ENCODE measurements at regions not wholly inside any gene's neighbourhood (a gene's known extent, or its start where the extent isn't known, plus 50 kb on each side); places are given as distances from the start of the nearest gene placed in this dataset.

DNA sequence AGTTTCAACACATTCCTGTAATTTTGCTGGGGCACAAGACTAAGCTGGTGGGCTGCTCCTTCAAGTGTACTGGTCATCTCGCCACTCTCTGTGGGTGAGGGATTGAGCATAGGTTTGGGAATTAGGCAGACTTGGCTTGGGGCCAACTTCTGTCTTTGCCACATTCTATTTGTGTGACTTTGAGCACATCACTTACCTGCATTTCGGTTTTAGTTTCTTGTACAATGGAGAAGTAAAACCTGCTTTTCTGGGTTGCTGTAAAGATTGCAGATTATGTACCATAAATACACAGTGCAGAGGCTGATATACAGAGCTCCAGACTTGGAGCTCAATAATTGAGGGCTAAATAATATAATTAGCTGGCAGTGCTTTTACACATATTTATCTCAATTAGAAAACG lies 162.1 kb downstream of the C3orf38 start:
- Histone ChIP-seq H3K27ac (no peak overlapping the region), H3K4me1 (no peaks in the 10 kb centered on the region), H3K36me3 (no peaks in the 10 kb centered on the region), H3K9me3 (no peaks in the 10 kb centered on the region), H3K27me3 (no peaks in the 10 kb centered on the region), H3K4me3 (no peak overlapping the region)
- no peak for ATAC-seq
- intact Hi-C loops (cut with DNase I; ENCODE audit: low total_unique reads): no loop called here
- no peak for DNase-seq
- in situ Hi-C loops (cut with MboI; ENCODE audit: low sequenced_read_pairs in 4 of 4): no loop called here
- TF ChIP-seq, protein P1, sequence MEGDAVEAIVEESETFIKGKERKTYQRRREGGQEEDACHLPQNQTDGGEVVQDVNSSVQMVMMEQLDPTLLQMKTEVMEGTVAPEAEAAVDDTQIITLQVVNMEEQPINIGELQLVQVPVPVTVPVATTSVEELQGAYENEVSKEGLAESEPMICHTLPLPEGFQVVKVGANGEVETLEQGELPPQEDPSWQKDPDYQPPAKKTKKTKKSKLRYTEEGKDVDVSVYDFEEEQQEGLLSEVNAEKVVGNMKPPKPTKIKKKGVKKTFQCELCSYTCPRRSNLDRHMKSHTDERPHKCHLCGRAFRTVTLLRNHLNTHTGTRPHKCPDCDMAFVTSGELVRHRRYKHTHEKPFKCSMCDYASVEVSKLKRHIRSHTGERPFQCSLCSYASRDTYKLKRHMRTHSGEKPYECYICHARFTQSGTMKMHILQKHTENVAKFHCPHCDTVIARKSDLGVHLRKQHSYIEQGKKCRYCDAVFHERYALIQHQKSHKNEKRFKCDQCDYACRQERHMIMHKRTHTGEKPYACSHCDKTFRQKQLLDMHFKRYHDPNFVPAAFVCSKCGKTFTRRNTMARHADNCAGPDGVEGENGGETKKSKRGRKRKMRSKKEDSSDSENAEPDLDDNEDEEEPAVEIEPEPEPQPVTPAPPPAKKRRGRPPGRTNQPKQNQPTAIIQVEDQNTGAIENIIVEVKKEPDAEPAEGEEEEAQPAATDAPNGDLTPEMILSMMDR (IDR thresholded peaks at IDR 0.05 in 4 of 5, conservative IDR thresholded peaks at IDR 0.05 in 1 of 5): no peak
- TF ChIP-seq POLR2A (IDR thresholded peaks at IDR 0.05): no peak

DNA sequence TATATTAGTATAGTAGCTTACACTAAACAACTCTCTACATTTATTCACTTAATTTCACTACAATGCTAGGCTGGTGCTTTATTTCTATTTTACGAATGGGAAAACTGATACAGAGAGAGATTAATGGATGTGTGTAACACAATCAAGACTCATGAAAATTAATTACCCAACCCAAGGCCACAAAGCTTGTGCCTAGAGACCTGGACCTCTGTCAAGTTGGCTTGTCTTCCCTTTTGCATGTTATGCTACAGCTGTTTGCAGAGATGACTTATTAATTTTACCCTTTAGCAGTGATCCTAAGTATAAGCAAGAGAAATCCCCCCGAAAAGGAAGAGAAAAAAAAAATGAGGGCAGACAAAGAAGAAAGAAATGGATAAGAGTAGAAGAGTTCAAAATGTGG lies 162.5 kb downstream of the C3orf38 start:
- H3K4me3 ChIP-seq: no peak overlapping the region
- ATAC-seq: no peak
- H3K4me1 ChIP-seq: no peaks in the 10 kb centered on the region
- in situ Hi-C loops (cut with MboI; ENCODE audit: low sequenced_read_pairs in 4 of 4): no loop called here
- TF ChIP-seq POLR2A (IDR thresholded peaks at IDR 0.05): no peak
- TF ChIP-seq, protein P1 (IDR thresholded peaks at IDR 0.05 in 4 of 5, conservative IDR thresholded peaks at IDR 0.05 in 1 of 5): no peak
- H3K9me3 ChIP-seq: no peaks in the 10 kb centered on the region
- H3K36me3 ChIP-seq: no peaks in the 10 kb centered on the region
- no peak for DNase-seq
- no peaks in the 10 kb centered on the region for H3K27me3 ChIP-seq
- intact Hi-C loops (cut with DNase I; ENCODE audit: low total_unique reads): no loop called here
- H3K27ac ChIP-seq: no peak overlapping the region

DNA sequence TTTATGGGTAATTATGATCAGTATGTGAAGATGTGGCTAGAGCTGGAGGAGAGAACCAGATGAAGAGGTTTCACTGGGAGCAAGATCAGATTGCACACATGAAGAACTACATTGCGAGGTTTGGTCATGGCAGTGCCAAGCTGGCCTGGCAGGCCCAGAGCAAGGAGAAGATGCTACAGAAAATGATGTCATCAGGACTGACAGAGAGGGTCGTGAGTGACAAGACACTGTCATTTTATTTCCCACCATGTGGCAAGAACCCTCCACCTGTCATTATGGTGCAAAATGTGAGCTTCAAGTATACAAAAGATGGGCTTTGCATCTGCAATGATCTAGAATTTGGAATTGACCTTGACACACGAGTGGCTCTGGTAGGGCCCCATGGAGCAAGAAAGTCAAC lies 168.3 kb downstream of the C3orf38 start:
- ATAC-seq (no peak), DNase-seq (no peak)
- in situ Hi-C loops (cut with MboI; ENCODE audit: low sequenced_read_pairs in 4 of 4): no loop called here
- Histone ChIP-seq H3K27me3 (no peaks in the 10 kb centered on the region), H3K27ac (no peak overlapping the region), H3K9me3 (no peaks in the 10 kb centered on the region), H3K4me3 (no peak overlapping the region), H3K36me3 (no peaks in the 10 kb centered on the region), H3K4me1 (no peaks in the 10 kb centered on the region)
- TF ChIP-seq, protein P1 (IDR thresholded peaks at IDR 0.05 in 4 of 5, conservative IDR thresholded peaks at IDR 0.05 in 1 of 5): no peak
- no peak for TF ChIP-seq POLR2A (IDR thresholded peaks at IDR 0.05)
- intact Hi-C loops (cut with DNase I; ENCODE audit: low total_unique reads): no loop called here

DNA sequence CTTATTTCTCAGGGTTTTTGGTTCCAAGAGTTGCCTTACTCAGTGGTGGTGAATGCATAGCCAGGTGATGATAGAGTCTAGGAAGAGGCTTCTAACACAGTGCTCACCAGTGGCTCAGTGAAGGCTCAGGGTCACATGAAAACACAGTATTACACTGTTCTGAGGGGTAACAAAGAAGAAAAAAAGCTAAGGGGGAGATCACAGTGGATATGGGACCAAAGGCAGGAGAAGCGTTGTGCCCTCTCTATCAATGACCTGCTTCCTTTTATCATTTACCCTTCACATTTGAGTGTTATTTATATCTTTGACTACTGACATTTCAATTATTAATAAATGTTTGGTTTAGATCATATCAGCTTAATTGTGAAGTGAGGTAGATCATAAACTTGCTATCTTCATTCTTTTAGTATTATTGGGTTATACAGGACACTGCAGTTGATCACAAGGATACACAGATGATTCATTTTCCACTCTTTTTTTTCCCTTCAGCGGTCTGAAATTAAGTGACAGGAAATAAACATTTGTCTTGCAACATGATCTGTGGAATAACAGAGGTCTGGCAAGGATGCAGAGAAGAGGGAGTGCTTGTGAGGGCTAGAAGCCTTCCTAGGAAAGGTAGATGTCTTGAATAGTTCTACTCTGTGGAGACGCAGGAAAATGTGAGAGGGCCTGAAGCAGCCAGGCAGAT lies 171.7 kb downstream of the C3orf38 start:
- intact Hi-C loops (cut with DNase I; ENCODE audit: low total_unique reads): no loop called here
- ATAC-seq: no peak
- in situ Hi-C loops (cut with MboI; ENCODE audit: low sequenced_read_pairs in 4 of 4): no loop called here

More for the DNA sequence above, 171.7 kb downstream of the C3orf38 start:
- no peak for TF ChIP-seq POLR2A (IDR thresholded peaks at IDR 0.05)
- TF ChIP-seq, protein P1 (IDR thresholded peaks at IDR 0.05 in 4 of 5, conservative IDR thresholded peaks at IDR 0.05 in 1 of 5): no peak
- Histone ChIP-seq H3K4me1 (no peaks in the 10 kb centered on the region), H3K36me3 (no peaks in the 10 kb centered on the region), H3K27ac (no peak overlapping the region), H3K9me3 (no peaks in the 10 kb centered on the region), H3K27me3 (no peaks in the 10 kb centered on the region), H3K4me3 (no peak overlapping the region)
- no peak for DNase-seq
